PC-9 (cell line): ENCODE measurements at regions not wholly inside any gene's neighbourhood (a gene's known extent, or its start where the extent isn't known, plus 50 kb on each side); places are given as distances from the start of the nearest gene placed in this dataset.

ENCODE experiments used
- CTCF ChIP-seq: fragments of 200-600 bp; sonication (generic); conservative IDR thresholded peaks from 2 replicates; pipeline ENCODE4 v1.6.1; 2017; ENCODE audit warnings: mixed run types, antibody characterized with exemption, mild to moderate bottlenecking, moderate library complexity
- EZH2 ChIP-seq: fragments of 200-600 bp; sonication (generic); IDR thresholded peaks from 2 replicates; pipeline ENCODE4 v1.8.0; 2017; ENCODE audit warnings: antibody characterized with exemption, low read depth

- TF ChIP-seq CTCF (no peak), EZH2 (no peak)
These were observed 237.6 kb downstream of the OR4A5 start for GRCh38 chr11:54944211-54944610.
